ENCODE measurements at regions not wholly inside any gene's neighbourhood (a gene's known extent, or its start where the extent isn't known, plus 50 kb on each side); places are given as distances from the start of the nearest gene placed in this dataset.
"Not testable (repeated sequence)": the region's sequence is repeated elsewhere in the genome, so short reads cannot be mapped to it uniquely, and the experiment has no call there.

GRCh38 chr9:26667882-26668281 lies 224.7 kb downstream of the CAAP1 start:
- DNase-seq (ENCODE audit: low read depth, low spot score) = no peak

GRCh38 chr9:26665666-26666065 lies 226.9 kb downstream of the CAAP1 start:
- no peak for DNase-seq (ENCODE audit: low read depth, low spot score)

GRCh38 chr9:26664087-26664773 lies 228.4 kb downstream of the CAAP1 start:
- not testable (repeated sequence) for DNase-seq (ENCODE audit: low read depth, low spot score)

GRCh38 chr9:26662476-26662875 lies 230.1 kb downstream of the CAAP1 start:
- no peak for DNase-seq (ENCODE audit: low read depth, low spot score)

- DNase-seq (ENCODE audit: low read depth, low spot score) = no peak
These were observed 234.1 kb downstream of the CAAP1 start for GRCh38 chr9:26658476-26658875.

GRCh38 chr9:26657958-26658357 lies 234.6 kb downstream of the CAAP1 start:
- DNase-seq (ENCODE audit: low read depth, low spot score) = no peak

GRCh38 chr9:26656003-26656870 lies 236.4 kb downstream of the CAAP1 start:
- no peak for DNase-seq (ENCODE audit: low read depth, low spot score)

- DNase-seq (ENCODE audit: low read depth, low spot score) = no peak
These were observed 237.4 kb downstream of the CAAP1 start for GRCh38 chr9:26655166-26655565.

- DNase-seq (ENCODE audit: low read depth, low spot score) = no peak
These were observed 242.3 kb downstream of the CAAP1 start for GRCh38 chr9:26650325-26650724.

- DNase-seq (ENCODE audit: low read depth, low spot score) = no peak
These were observed 248.8 kb downstream of the CAAP1 start for GRCh38 chr9:26643826-26644225.

GRCh38 chr9:26639761-26640160 lies 252.8 kb downstream of the CAAP1 start:
- DNase-seq (ENCODE audit: low read depth, low spot score) = no peak

GRCh38 chr9:26637101-26637500 lies 255.5 kb downstream of the CAAP1 start:
- peak; percentile 78 for DNase-seq (ENCODE audit: low read depth, low spot score)

GRCh38 chr9:26613851-26614350 lies 278.7 kb downstream of the CAAP1 start:
- DNase-seq (ENCODE audit: low read depth, low spot score) = peak; percentile 15

GRCh38 chr9:26612211-26612610 lies 280.4 kb downstream of the CAAP1 start:
- DNase-seq (ENCODE audit: low read depth, low spot score) = no peak

GRCh38 chr9:26606756-26607155 lies 285.8 kb downstream of the CAAP1 start:
- DNase-seq (ENCODE audit: low read depth, low spot score) = no peak

GRCh38 chr9:26605367-26605766 lies 287.2 kb downstream of the CAAP1 start:
- DNase-seq (ENCODE audit: low read depth, low spot score) = no peak

GRCh38 chr9:26604076-26604662 lies 288.4 kb downstream of the CAAP1 start:
- DNase-seq (ENCODE audit: low read depth, low spot score) = peak; percentile 17

GRCh38 chr9:26603617-26604016 lies 289.0 kb downstream of the CAAP1 start:
- DNase-seq (ENCODE audit: low read depth, low spot score) = no peak

GRCh38 chr9:26597542-26598149 lies 295.0 kb downstream of the CAAP1 start:
- no peak for DNase-seq (ENCODE audit: low read depth, low spot score)

GRCh38 chr9:26579056-26579455 lies 313.5 kb downstream of the CAAP1 start:
- no peak for DNase-seq (ENCODE audit: low read depth, low spot score)

- DNase-seq (ENCODE audit: low read depth, low spot score) = no peak
These were observed 317.6 kb downstream of the CAAP1 start for GRCh38 chr9:26574898-26575440.

- DNase-seq (ENCODE audit: low read depth, low spot score) = no peak
These were observed 318.3 kb downstream of the CAAP1 start for GRCh38 chr9:26574256-26574655.
